Stimulated activated CD4-positive, alpha-beta T cell treated with anti-CD3 and anti-CD28 coated beads, Interleukin-12 subunit alpha, Interleukin-12 subunit beta, amount 100 ng/mL, for 48 hours (primary cell): ENCODE measurements at regions not wholly inside any gene's neighbourhood (a gene's known extent, or its start where the extent isn't known, plus 50 kb on each side); places are given as distances from the start of the nearest gene placed in this dataset.
"Not testable (repeated sequence)": the region's sequence is repeated elsewhere in the genome, so short reads cannot be mapped to it uniquely, and the experiment has no call there.

Experiments used
- DNase-seq, 3 donors: peaks; one replicate each; pipeline ENCODE4 v3.0.0-alpha.2; 2020; ENCODE audit warnings: low read depth in 2 of 3, low spot score in 1 of 3

- no peak for DNase-seq
Observed at GRCh38 chr5:167358868-167359492, 932.5 kb upstream of the WWC1 start.

- DNase-seq = no peak
Observed at GRCh38 chr5:167361795-167362194, 929.6 kb upstream of the WWC1 start.

DNA sequence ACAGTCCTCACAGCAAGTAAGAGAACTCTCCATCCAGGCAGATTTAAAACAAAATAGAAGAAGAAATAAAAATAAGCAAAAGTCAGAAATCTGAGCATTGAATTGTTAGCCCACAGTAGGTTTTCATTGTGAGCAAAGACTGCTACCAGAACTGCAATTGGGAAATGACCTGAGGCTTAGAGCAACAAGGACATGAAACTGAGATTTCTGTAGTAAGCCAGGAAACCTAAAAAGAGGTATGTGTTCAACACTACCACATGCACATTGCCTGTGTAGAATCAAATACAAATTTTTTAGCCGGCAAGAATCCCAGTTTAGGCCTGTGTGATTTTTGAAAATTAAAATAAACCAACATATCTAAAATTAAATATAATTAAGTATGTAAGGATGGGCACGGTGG is 928.4 kb upstream of the WWC1 start:
- no peak for DNase-seq

GRCh38 chr5:167375125-167375524 is 916.3 kb upstream of the WWC1 start:
- DNase-seq = no peak

- no peak for DNase-seq
Observed at GRCh38 chr5:167378894-167379723, 912.3 kb upstream of the WWC1 start.

DNA sequence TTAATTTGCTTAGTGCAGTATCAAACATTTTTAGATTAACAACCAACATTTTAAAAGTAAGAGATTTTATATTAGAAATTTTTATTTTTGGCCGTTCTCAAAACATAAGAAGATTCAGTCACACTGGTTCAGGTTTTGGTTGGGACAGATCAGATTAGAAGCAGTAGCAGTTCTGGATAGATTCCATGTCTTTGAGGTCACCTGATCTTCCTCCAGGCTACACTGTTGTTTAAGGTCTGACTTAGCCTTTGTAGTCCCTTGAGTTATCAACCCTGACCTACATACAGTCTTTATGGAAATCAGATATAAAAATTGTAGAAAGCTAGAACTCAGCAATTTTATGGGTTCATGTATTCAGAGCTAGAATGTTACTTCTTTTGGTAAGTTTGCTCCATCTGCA is 910.0 kb upstream of the WWC1 start:
- DNase-seq = no peak

- no peak for DNase-seq
Observed at GRCh38 chr5:167389537-167389936, 901.9 kb upstream of the WWC1 start.

- not testable (repeated sequence) for DNase-seq
Observed at GRCh38 chr5:167391286-167391685, 900.2 kb upstream of the WWC1 start.

DNA sequence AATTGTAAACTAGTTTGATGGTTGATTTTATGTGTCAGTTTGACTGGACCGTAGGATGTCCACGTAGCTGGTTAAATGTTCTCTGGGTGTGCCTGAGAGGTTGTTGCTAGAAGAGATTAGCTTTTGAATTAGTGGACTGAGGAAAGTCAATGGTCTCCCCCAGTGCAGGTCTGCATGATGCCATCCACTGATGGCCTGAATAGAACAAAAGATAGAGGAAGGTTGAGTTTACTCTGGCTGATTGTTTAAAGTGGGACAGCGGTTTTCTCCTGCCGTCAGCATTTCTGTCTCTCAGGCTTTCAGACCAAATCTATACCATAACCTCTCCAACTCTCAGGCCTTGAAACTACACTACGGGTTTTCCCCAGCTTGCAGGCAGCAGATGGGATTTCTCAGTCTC is 899.2 kb upstream of the WWC1 start:
- DNase-seq = no peak

GRCh38 chr5:167393358-167393757 is 898.1 kb upstream of the WWC1 start:
- no peak for DNase-seq

- DNase-seq = no peak
Observed at GRCh38 chr5:167402671-167403070, 888.8 kb upstream of the WWC1 start.

DNA sequence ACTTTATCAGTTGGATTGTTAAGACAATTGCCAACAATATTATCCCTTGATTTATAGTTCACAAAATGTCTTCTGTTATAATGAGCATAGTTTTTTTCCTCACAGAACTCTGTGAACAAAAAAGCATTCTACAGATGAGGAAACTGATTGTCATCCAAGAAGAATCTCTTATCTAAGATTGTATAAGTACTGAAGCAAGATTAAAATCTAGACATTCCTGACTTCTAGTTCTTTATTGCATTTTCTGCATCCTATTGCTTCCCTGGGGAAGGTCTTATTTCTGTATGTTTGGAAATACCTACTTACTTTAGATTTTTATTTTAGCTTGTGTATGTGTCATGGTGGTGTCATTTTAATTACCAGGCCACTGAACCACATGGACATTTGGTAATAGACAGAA is 884.9 kb upstream of the WWC1 start:
- no peak for DNase-seq

DNA sequence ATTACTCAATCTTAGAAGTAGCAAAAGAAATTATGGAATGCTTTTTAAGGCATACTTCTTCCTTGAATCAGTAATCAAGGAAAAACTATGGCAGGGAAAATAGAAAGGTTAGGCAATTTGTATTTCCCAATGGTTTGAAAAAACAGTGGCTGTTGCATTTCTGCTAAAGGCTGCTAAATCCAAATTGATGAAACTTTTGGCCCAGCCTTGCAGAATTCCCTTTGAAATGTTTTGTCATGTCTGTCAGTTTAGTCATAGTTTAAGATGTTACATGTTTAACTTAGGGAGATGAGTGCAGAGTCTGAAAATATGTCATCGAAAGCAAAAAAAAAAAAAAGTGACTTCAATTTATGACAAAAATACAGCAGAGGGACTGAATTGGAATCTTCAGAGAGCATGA is 878.9 kb upstream of the WWC1 start:
- no peak for DNase-seq

DNA sequence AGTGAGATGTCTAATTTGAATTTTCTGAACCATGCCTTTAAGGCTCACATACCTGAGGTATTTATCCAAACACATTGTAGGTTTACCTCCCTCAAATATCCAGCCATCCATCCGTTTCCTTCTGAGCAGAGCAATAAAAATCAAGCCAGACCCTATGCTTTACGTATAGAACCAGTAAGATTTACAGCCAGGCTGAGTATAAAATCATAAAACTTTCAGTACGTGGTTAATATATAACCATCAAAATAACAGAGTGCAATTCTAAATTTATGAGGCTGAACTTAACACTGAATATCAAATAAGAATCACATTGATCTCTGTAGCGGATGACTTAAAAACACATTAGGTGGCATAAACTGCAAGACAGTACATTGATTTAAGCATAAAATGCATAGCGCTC is 877.9 kb upstream of the WWC1 start:
- DNase-seq = no peak

GRCh38 chr5:167414611-167415010 is 876.8 kb upstream of the WWC1 start:
- no peak for DNase-seq

GRCh38 chr5:167415779-167416746 is 875.4 kb upstream of the WWC1 start:
- DNase-seq = no peak

DNA sequence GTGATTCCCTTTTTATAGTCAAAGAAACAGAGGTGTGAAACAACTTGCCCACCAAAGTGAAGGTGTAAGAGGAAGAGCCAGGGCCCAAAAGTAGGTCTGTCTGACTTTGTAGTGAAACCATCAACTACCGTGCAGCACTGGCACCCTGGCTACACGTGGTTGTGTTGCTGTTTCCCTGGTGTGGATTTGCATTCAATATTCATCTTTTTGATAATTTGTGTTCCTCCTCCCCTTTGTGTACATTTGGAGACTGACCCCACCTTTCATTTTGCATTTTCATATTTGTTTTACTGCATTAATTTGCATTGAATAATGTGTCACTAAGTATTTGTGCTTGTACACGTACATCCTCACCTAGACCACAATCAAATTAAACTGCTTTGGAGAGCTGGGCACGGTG is 873.8 kb upstream of the WWC1 start:
- DNase-seq = no peak

DNA sequence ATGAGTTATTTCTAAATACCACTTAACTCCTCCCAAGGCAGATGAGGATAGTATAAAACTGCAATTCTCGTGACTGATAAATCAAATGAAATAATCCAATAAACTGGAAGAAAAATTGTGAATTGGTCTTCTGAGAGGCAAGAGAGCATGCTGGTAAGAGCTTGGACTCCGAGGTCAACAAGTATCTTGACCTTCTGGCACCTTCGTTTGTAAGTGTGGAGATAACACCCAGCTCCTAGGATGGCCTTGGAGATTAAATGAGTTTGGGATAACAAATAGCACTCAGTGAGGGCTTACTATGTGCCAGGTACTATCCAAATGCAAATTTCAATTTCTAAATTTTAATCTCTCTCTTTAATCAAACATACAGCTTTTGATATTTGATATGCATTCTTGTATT is 866.3 kb upstream of the WWC1 start:
- no peak for DNase-seq

- DNase-seq = no peak
Observed at GRCh38 chr5:167426501-167426900, 864.9 kb upstream of the WWC1 start.

- not testable (repeated sequence) for DNase-seq
Observed at GRCh38 chr5:167427641-167428040, 863.8 kb upstream of the WWC1 start.

- no peak for DNase-seq
Observed at GRCh38 chr5:167440846-167441245, 850.6 kb upstream of the WWC1 start.

DNA sequence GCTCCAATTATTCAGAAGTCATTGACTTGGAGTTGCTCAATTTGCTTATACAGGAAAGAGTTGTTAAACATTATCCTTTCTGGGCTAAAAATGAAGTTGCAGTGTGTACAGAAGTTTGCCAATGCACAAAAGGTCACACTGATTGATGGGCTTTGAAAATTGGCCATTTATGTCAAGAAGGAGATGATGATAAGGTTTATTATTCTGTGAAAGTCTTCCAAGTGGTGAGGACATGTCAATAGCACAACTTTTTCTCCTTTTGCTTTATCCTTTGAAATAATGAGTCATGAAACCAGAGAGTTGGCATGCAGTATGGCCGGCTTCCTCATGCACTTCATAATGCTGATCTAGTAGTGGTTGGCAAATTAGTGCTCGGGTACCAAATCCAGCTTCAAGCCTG is 848.5 kb upstream of the WWC1 start:
- DNase-seq = no peak
